OCI-LY7 (cell line): ENCODE measurements at regions not wholly inside any gene's neighbourhood (a gene's known extent, or its start where the extent isn't known, plus 50 kb on each side); places are given as distances from the start of the nearest gene placed in this dataset.

Experiments used
- BruUV-seq: library from RNA; stranded (reverse); fragments of 400-500 nt; replicated peaks from 2 replicates; lab custom pipeline; 2021; lab: Mats Ljungman, UMichigan
- CTCF ChIA-PET: fragments of 300-600 bp; sonication (Branson Sonifier 250); formaldehyde crosslinking; loops from one replicate; lab custom pipeline; 2022; ENCODE audit warnings: antibody characterized with exemption; ENCODE audit not compliant: unreplicated experiment; lab: Charles Lee
- POLR2A ChIA-PET: fragments of 300-600 bp; sonication (Branson Sonifier 250); formaldehyde crosslinking; loops from one replicate; lab custom pipeline; 2022; ENCODE audit warnings: antibody characterized with exemption; lab: Charles Lee
- DNase-seq: peaks from one replicate; pipeline ENCODE4 v3.0.0-alpha.2; 2015; ENCODE audit warnings: low spot score
- H2AFZ ChIP-seq: fragments of 200-600 bp; sonication (generic), shearing (Covaris generic); 2 replicates; pipeline ENCODE4 v1.6.1; 2014; ENCODE audit warnings: mild to moderate bottlenecking, antibody characterized with exemption, low read length, moderate library complexity
- H3K27ac ChIP-seq: fragments of 200-600 bp; sonication (generic); 2 replicates; pipeline ENCODE4 v1.5.1; 2014; ENCODE audit warnings: mixed run types, low read depth, mild to moderate bottlenecking, moderate library complexity, low read length, inconsistent platforms; ENCODE audit not compliant: poor library complexity, severe bottlenecking
- H3K36me3 ChIP-seq: fragments of 200-600 bp; sonication (generic); 2 replicates; pipeline ENCODE4 v1.6.1; 2014; ENCODE audit warnings: mild to moderate bottlenecking, antibody characterized with exemption, low read length, moderate library complexity, mixed read lengths; ENCODE audit not compliant: insufficient read depth
- H3K4me1 ChIP-seq: fragments of 200-600 bp; sonication (generic); 2 replicates; pipeline ENCODE4 v1.5.1; 2014; ENCODE audit warnings: mild to moderate bottlenecking, low read length; ENCODE audit not compliant: insufficient read depth, poor library complexity, severe bottlenecking
- H3K4me2 ChIP-seq: fragments of 200-600 bp; sonication (generic); 2 replicates; pipeline ENCODE4 v1.6.1; 2014; ENCODE audit warnings: mild to moderate bottlenecking, low read length
- H3K4me3 ChIP-seq: fragments of 200-600 bp; sonication (generic); 2 replicates; pipeline ENCODE4 v1.5.1; 2014; ENCODE audit warnings: mild to moderate bottlenecking, low read depth, low read length; ENCODE audit not compliant: poor library complexity, severe bottlenecking
- H3K79me2 ChIP-seq: fragments of 200-600 bp; sonication (generic); 2 replicates; pipeline ENCODE4 v1.6.1; 2016; ENCODE audit warnings: low read depth, mild to moderate bottlenecking, low read length, moderate library complexity, mixed read lengths; ENCODE audit not compliant: insufficient read depth
- H3K9me2 ChIP-seq: fragments of 200-600 bp; sonication (generic); 2 replicates; pipeline ENCODE4 v1.6.1; 2016; ENCODE audit warnings: mild to moderate bottlenecking, low read length, mixed read lengths; ENCODE audit not compliant: insufficient read depth
- H3K9me3 ChIP-seq: fragments of 200-600 bp; sonication (generic); 2 replicates; pipeline ENCODE4 v1.6.1; 2014; ENCODE audit warnings: mild to moderate bottlenecking, mixed run types, low read length, mixed read lengths
- H4K20me1 ChIP-seq: fragments of 200-600 bp; sonication (generic); 2 replicates; pipeline ENCODE4 v1.6.1; 2014; ENCODE audit warnings: mild to moderate bottlenecking, antibody characterized with exemption, low read length, moderate library complexity, mixed read lengths; ENCODE audit not compliant: insufficient read depth
- CTCF ChIP-seq: fragments of 200-600 bp; sonication (generic); conservative IDR thresholded peaks from 2 replicates; pipeline ENCODE4 v1.5.1; 2014; ENCODE audit warnings: mild to moderate bottlenecking, antibody characterized with exemption, low read length, moderate library complexity, mixed read lengths
- EZH2phosphoT487 ChIP-seq: fragments of 200-600 bp; sonication (generic); IDR thresholded peaks from 2 replicates; pipeline ENCODE4 v1.6.1; 2018; ENCODE audit warnings: low read depth, borderline replicate concordance, mild to moderate bottlenecking, mixed run types, antibody characterized with exemption, low read length, moderate library complexity, mixed read lengths
- intact Hi-C: fragments of 100-400 bp; cut with micrococcal nuclease; formaldehyde crosslinking; loops from one replicate; pipeline ENCODE4 v1.10.0; 2022; ENCODE audit not compliant: unreplicated experiment

DNA sequence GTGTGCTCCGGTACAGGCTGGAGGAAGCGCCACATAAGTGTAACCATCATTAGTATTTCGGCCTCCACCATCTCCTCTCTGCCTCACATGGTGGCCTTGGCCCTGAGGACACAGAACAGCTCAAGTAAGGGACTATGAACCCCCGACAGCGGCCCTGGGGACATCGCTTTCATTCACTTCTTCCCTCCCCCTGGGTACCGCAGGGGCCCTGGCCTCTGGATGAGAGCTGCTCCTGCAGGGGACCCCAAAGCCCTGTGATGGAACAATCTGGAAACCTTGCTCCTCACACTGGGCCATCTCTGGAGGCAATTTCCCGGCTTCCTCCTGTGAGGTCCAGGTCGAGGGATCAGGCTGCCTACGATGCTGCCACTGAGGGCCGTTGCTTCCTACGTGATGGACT is 565.5 kb downstream of the BRD1 start:
- H2AFZ ChIP-seq, result no peak overlapping the region
- H3K9me3 ChIP-seq, result no peaks in the 10 kb centered on the region

DNA sequence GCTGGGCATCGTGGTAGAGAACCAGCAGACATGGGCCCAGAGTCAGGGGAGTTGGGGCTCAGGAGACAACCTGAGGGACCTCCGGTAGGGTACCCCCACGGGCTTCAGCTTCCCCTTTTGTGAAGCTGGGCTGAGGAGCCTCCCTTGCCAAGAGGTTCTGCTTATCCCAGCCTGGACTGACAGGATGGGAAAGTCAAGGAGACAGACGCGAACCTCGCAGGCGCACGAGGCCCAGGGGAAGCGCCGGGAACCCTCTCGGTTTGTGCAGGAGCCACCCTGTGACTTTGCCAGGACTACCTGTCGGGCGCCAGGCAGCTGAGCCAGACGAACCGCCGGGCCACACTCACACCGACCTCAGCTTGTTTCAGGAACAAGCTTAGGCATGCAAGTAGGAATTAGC is 566.1 kb downstream of the BRD1 start:
- intact Hi-C loops, result no loop called here
- CTCF ChIA-PET, result no interaction called here

More for the DNA sequence above, 565.5 kb downstream of the BRD1 start:
- Histone ChIP-seq H3K9me2 (no peaks in the 10 kb centered on the region), H4K20me1 (no peaks in the 10 kb centered on the region), H3K79me2 (no peaks in the 10 kb centered on the region), H3K4me1 (no peaks in the 10 kb centered on the region), H3K4me2 (no peak overlapping the region), H3K27ac (no peak overlapping the region), H3K4me3 (no peak overlapping the region), H3K36me3 (no peaks in the 10 kb centered on the region)
- DNase-seq, result no peak
- CTCF ChIA-PET, result no interaction called here
- BruUV-seq, result no TSS peak
- POLR2A ChIA-PET, result no interaction called here
- TF ChIP-seq EZH2phosphoT487 (no peak), CTCF (no peak)
- intact Hi-C loops, result no loop called here

More for the DNA sequence above, 566.1 kb downstream of the BRD1 start:
- Histone ChIP-seq H3K27ac (no peak overlapping the region), H3K9me3 (no peaks in the 10 kb centered on the region), H3K79me2 (no peaks in the 10 kb centered on the region), H3K4me3 (no peak overlapping the region), H3K4me1 (no peaks in the 10 kb centered on the region), H4K20me1 (no peaks in the 10 kb centered on the region), H3K9me2 (no peaks in the 10 kb centered on the region), H3K36me3 (no peaks in the 10 kb centered on the region), H2AFZ (no peak overlapping the region), H3K4me2 (no peak overlapping the region)
- POLR2A ChIA-PET, result no interaction called here
- no TSS peak for BruUV-seq
- no peak for DNase-seq
- TF ChIP-seq CTCF (no peak), EZH2phosphoT487 (no peak)
